ENCODE measurements at regions not wholly inside any gene's neighbourhood (a gene's known extent, or its start where the extent isn't known, plus 50 kb on each side); places are given as distances from the start of the nearest gene placed in this dataset.

DNA sequence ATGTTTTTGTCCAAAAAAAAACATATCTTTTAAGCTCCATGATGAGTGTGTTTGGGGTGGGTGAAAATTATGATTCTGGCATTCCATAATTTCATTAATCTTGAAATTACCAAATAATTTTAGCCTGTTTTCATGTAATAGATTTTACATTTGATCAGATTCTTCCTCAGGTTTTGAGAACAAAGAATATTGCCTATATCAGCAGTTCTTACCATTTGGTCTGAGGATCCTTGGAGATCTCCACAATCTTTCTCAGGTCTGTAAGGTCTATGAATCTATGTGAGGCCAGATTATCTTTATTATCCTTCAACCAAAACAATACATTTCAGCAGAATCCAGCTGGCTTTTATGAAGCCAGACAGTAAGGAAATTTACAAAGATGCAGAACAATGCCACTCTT is 373.3 kb upstream of the E2F7 start:
- H3K4me3 ChIP-seq (ENCODE audit: low read length) = no peak overlapping the region
- Mint-ChIP-seq H3K9me3 (peaks cover 6 to 9% of the 10 kb centered on the region in 2 donors), H3K36me3 (no peaks in the 10 kb centered on the region), H3K4me3 (no peak overlapping the region), H3K27ac (no peak overlapping the region), H3K27me3 (ENCODE audit: low read depth in 2 of 2) (no peaks in the 10 kb centered on the region), H3K4me1 (no peaks in the 10 kb centered on the region)
- DNase-seq (no peak), ATAC-seq (no peak)
- no peaks in the 10 kb centered on the region for H3K9me3 ChIP-seq (ENCODE audit: control insufficient read depth, insufficient read depth, low read length)
- no peaks in the 10 kb centered on the region for H3K4me1 ChIP-seq (ENCODE audit: control insufficient read depth, insufficient read depth, low read length)
- no peak overlapping the region for H3K27ac ChIP-seq (ENCODE audit: low read length)
- TF ChIP-seq, protein P1, sequence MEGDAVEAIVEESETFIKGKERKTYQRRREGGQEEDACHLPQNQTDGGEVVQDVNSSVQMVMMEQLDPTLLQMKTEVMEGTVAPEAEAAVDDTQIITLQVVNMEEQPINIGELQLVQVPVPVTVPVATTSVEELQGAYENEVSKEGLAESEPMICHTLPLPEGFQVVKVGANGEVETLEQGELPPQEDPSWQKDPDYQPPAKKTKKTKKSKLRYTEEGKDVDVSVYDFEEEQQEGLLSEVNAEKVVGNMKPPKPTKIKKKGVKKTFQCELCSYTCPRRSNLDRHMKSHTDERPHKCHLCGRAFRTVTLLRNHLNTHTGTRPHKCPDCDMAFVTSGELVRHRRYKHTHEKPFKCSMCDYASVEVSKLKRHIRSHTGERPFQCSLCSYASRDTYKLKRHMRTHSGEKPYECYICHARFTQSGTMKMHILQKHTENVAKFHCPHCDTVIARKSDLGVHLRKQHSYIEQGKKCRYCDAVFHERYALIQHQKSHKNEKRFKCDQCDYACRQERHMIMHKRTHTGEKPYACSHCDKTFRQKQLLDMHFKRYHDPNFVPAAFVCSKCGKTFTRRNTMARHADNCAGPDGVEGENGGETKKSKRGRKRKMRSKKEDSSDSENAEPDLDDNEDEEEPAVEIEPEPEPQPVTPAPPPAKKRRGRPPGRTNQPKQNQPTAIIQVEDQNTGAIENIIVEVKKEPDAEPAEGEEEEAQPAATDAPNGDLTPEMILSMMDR (IDR thresholded peaks at IDR 0.05) = no peak
- H3K36me3 ChIP-seq (ENCODE audit: control insufficient read depth, insufficient read depth, low read length) = no peaks in the 10 kb centered on the region
- intact Hi-C loops (cut with micrococcal nuclease) = no loop called here
- H3K27me3 ChIP-seq (ENCODE audit: control insufficient read depth, insufficient read depth, low read length) = no peaks in the 10 kb centered on the region

DNA sequence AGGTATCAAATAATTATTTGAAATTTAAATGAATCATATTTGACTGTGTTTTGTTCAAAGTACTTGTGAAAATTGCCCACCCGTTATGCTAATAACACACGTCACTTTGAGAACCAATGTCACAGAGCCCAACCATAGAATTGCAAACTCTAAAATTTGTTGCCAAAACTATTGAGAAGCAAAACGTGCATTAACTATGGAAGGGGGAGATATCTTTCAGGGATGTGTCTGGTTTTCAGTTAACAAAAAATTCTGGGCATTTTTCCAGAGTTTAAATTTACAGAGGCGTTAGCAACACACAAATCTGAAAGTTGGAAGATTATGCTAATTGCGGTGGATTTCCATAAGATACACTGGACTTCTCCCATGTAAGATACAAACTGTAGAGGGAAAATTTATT is 371.8 kb upstream of the E2F7 start:
- intact Hi-C loops (cut with micrococcal nuclease) = no loop called here
- Mint-ChIP-seq H3K27me3 (ENCODE audit: low read depth in 2 of 2) (no peaks in the 10 kb centered on the region), H3K27ac (no peak overlapping the region), H3K4me1 (no peaks in the 10 kb centered on the region), H3K36me3 (no peaks in the 10 kb centered on the region), H3K9me3 (peaks cover 6 to 9% of the 10 kb centered on the region in 2 donors), H3K4me3 (no peak overlapping the region)
- ATAC-seq (no peak), DNase-seq (no peak)
- Histone ChIP-seq H3K4me1 (ENCODE audit: control insufficient read depth, insufficient read depth, low read length) (no peaks in the 10 kb centered on the region), H3K36me3 (ENCODE audit: control insufficient read depth, insufficient read depth, low read length) (no peaks in the 10 kb centered on the region), H3K4me3 (ENCODE audit: low read length) (no peak overlapping the region), H3K9me3 (ENCODE audit: control insufficient read depth, insufficient read depth, low read length) (no peaks in the 10 kb centered on the region), H3K27me3 (ENCODE audit: control insufficient read depth, insufficient read depth, low read length) (no peaks in the 10 kb centered on the region), H3K27ac (ENCODE audit: low read length) (no peak overlapping the region)
- WGBS (ENCODE audit: insufficient coverage) = 76% methylated on average over 4 of the region's 5 CpGs
- TF ChIP-seq, protein P1 (IDR thresholded peaks at IDR 0.05) = no peak

DNA sequence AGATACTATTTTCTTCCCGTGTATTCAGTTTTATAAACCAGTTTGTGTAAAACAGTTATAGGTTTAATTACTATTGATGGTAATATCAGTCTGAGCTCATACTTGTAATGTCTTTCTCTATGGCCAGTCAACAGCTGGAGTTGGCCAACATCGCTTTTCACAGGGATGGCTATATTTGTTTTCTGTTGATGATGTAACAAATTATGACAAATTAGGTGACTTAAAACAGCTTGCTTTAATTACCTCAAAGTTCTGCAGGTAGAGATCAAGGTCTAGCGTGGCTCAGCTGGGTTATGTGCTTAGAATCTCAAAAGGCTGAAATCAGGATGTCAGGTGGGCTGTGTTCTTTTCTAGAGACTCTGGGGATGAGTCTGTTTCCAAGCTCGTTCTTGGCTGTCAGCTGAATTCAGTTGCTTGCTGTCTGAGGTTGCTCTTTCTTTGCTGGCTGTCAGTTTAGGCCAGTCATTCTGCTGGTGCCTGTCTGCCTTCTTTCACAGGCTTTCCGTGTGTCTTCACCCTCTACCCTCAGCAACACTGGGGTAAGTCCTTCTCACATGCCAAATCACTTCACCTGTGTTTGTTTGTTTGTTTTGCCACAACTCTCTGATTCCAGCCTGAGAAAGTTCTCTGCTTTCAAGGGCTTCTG is 370.2 kb upstream of the E2F7 start:
- WGBS (ENCODE audit: insufficient coverage) = 77% methylated on average over 5 of the region's 5 CpGs
- H3K4me1 ChIP-seq (ENCODE audit: control insufficient read depth, insufficient read depth, low read length) = no peaks in the 10 kb centered on the region
- H3K27me3 ChIP-seq (ENCODE audit: control insufficient read depth, insufficient read depth, low read length) = no peaks in the 10 kb centered on the region
- no peak overlapping the region for H3K4me3 ChIP-seq (ENCODE audit: low read length)
- Mint-ChIP-seq H3K27ac (no peak overlapping the region), H3K4me3 (no peak overlapping the region), H3K4me1 (no peaks in the 10 kb centered on the region), H3K27me3 (ENCODE audit: low read depth in 2 of 2) (no peaks in the 10 kb centered on the region), H3K9me3 (peaks cover 3% of the 10 kb centered on the region in 2 donors), H3K36me3 (no peaks in the 10 kb centered on the region)
- DNase-seq (no peak), ATAC-seq (no peak)
- intact Hi-C loops (cut with micrococcal nuclease) = no loop called here
- no peaks in the 10 kb centered on the region for H3K9me3 ChIP-seq (ENCODE audit: control insufficient read depth, insufficient read depth, low read length)
- H3K36me3 ChIP-seq (ENCODE audit: control insufficient read depth, insufficient read depth, low read length) = no peaks in the 10 kb centered on the region
- H3K27ac ChIP-seq (ENCODE audit: low read length) = no peak overlapping the region
- TF ChIP-seq, protein P1 (IDR thresholded peaks at IDR 0.05) = no peak

DNA sequence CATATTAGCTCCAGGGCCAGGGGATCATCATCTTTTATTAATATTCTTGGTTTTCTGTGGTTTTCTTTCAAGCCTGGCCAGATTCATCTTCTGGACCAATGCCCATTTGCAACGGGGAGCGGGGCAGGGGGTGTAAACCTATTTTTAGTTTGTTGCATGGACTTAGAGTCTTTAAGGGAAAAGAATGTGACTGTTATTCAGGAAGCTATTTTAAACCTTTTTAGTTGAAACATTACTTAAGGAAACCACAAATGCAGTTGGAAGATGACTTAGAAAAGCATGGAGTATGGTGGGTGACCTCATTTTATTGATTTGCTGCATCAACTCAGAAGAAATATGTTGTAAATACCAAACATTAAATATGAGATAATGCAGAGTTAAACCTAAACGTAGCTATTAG is 368.4 kb upstream of the E2F7 start:
- WGBS (ENCODE audit: insufficient coverage) = 11% methylated on average over 2 of the region's 3 CpGs
- ATAC-seq (no peak), DNase-seq (no peak)
- Histone ChIP-seq H3K9me3 (ENCODE audit: control insufficient read depth, insufficient read depth, low read length) (no peaks in the 10 kb centered on the region), H3K27ac (ENCODE audit: low read length) (no peak overlapping the region), H3K4me1 (ENCODE audit: control insufficient read depth, insufficient read depth, low read length) (no peaks in the 10 kb centered on the region), H3K36me3 (ENCODE audit: control insufficient read depth, insufficient read depth, low read length) (no peaks in the 10 kb centered on the region), H3K27me3 (ENCODE audit: control insufficient read depth, insufficient read depth, low read length) (no peaks in the 10 kb centered on the region), H3K4me3 (ENCODE audit: low read length) (no peak overlapping the region)
- TF ChIP-seq, protein P1 (IDR thresholded peaks at IDR 0.05) = no peak
- Mint-ChIP-seq H3K9me3 (peaks cover 3% of the 10 kb centered on the region in 2 donors), H3K27ac (no peak overlapping the region), H3K36me3 (no peaks in the 10 kb centered on the region), H3K4me1 (no peaks in the 10 kb centered on the region), H3K27me3 (ENCODE audit: low read depth in 2 of 2) (no peaks in the 10 kb centered on the region), H3K4me3 (no peak overlapping the region)
- intact Hi-C loops (cut with micrococcal nuclease) = no loop called here
